Keratinocyte (primary cell): ENCODE measurements at regions not wholly inside any gene's neighbourhood (a gene's known extent, or its start where the extent isn't known, plus 50 kb on each side); places are given as distances from the start of the nearest gene placed in this dataset.

Source experiments
- DNase-seq: peaks from one replicate; pipeline ENCODE4 v3.0.0-alpha.2; 2011; ENCODE audit warnings: low read depth, missing footprints, low spot score
- FAIRE-seq: peaks from 2 replicates; lab custom pipeline; 2011; peaks lifted over from hg19 to GRCh38; lab: Jason Lieb, UNC
- H2AFZ ChIP-seq: 2 replicates; pipeline ENCODE4 v1.6.0; 2012; ENCODE audit warnings: low read length, control low read depth, inconsistent platforms; ENCODE audit not compliant: control insufficient read depth
- H3K27ac ChIP-seq: 2 replicates; pipeline ENCODE4 v1.5.1; 2011; ENCODE audit warnings: low read length; ENCODE audit not compliant: control insufficient read depth, insufficient read depth
- H3K27me3 ChIP-seq: 3 replicates; pipeline ENCODE4 v1.6.0; 2011; ENCODE audit warnings: low read length; ENCODE audit not compliant: control insufficient read depth, insufficient read depth; ENCODE audit errors: extremely low read depth
- H3K36me3 ChIP-seq, 2 experiments: 2 replicates in 1 of 2; 3 replicates in 1 of 2; pipeline ENCODE4 v1.5.1; 2011; ENCODE audit warnings: low read length in 2 of 2, mild to moderate bottlenecking in 1 of 2; ENCODE audit not compliant: control insufficient read depth in 2 of 2, insufficient read depth in 2 of 2; ENCODE audit errors: extremely low read depth in 1 of 2
- H3K4me1 ChIP-seq: 3 replicates; pipeline ENCODE4 v1.5.1; 2011; ENCODE audit warnings: low read length; ENCODE audit not compliant: control insufficient read depth, insufficient read depth; ENCODE audit errors: extremely low read depth
- H3K4me2 ChIP-seq: 3 replicates; pipeline ENCODE4 v1.6.0; 2011; ENCODE audit warnings: low read depth, low read length; ENCODE audit not compliant: control insufficient read depth, insufficient read depth; ENCODE audit errors: extremely low read depth
- H3K4me3 ChIP-seq, 3 experiments: fragments of 200-600 bp in 1 of 3; sonication (generic) in 1 of 3; 2 replicates in 2 of 3; 3 replicates in 1 of 3; pipeline ENCODE4 v1.5.1; 2011 to 2016; ENCODE audit warnings: low read length in 3 of 3, mild to moderate bottlenecking in 3 of 3, control low read depth in 2 of 3, inconsistent platforms in 1 of 3, low read depth in 1 of 3, mixed read lengths in 1 of 3, mixed run types in 1 of 3, moderate library complexity in 1 of 3; ENCODE audit not compliant: control insufficient read depth in 2 of 3, insufficient read depth in 2 of 3; ENCODE audit errors: extremely low read depth in 1 of 3
- H3K79me2 ChIP-seq: 2 replicates; pipeline ENCODE4 v1.6.0; 2012; ENCODE audit warnings: low read length; ENCODE audit not compliant: control insufficient read depth, insufficient read depth
- H3K9ac ChIP-seq: 3 replicates; pipeline ENCODE4 v1.6.0; 2011; ENCODE audit warnings: low read length; ENCODE audit not compliant: control insufficient read depth, insufficient read depth; ENCODE audit errors: extremely low read depth
- H3K9me1 ChIP-seq: 3 replicates; pipeline ENCODE4 v1.6.0; 2011; ENCODE audit warnings: low read length; ENCODE audit not compliant: control insufficient read depth, insufficient read depth; ENCODE audit errors: extremely low read depth
- H3K9me3 ChIP-seq: 2 replicates; pipeline ENCODE4 v1.5.1; 2012; ENCODE audit warnings: low read depth, low read length; ENCODE audit not compliant: control insufficient read depth
- H4K20me1 ChIP-seq: 3 replicates; pipeline ENCODE4 v1.6.0; 2011; ENCODE audit warnings: low read length; ENCODE audit not compliant: control insufficient read depth, insufficient read depth; ENCODE audit errors: extremely low read depth
- CTCF ChIP-seq, 3 experiments: IDR thresholded peaks in 1 of 3; conservative IDR thresholded peaks in 1 of 3; optimal IDR thresholded peaks in 1 of 3; 2 replicates in 2 of 3; 3 replicates in 1 of 3; pipeline versions ENCODE3 to v1.5.1; 2011; ENCODE audit warnings: low read length in 3 of 3, mild to moderate bottlenecking in 3 of 3, moderate library complexity in 2 of 3, control low read depth in 1 of 3, inconsistent platforms in 1 of 3; ENCODE audit not compliant: insufficient read depth in 2 of 3; ENCODE audit errors: extremely low read depth in 1 of 3
- EZH2 ChIP-seq: IDR thresholded peaks from one replicate; pipeline ENCODE4 v1.6.1; 2012; ENCODE audit warnings: inconsistent platforms, mild to moderate bottlenecking, low read length, moderate library complexity
- dilution Hi-C: fragments of 300-500 bp; cut with MboI; formaldehyde crosslinking; loops from one replicate; pipeline ENCODE4 v1.7.0; 2020; ENCODE audit warnings: low sequenced_read_pairs; ENCODE audit not compliant: extremely low pct_ligation_motif_present

GRCh38 chr7:42994096-42994495 is 61.9 kb downstream of the MRPL32 start:
- DNase-seq (no peak), FAIRE-seq (no peak)
- dilution Hi-C loops = no loop called here
- no peaks in the 10 kb centered on the region for H3K9me3 ChIP-seq
- H3K27ac ChIP-seq = no peak overlapping the region
- H3K9ac ChIP-seq = no peak overlapping the region
- H3K9me1 ChIP-seq = no peaks in the 10 kb centered on the region
- TF ChIP-seq EZH2 (no peak), CTCF (optimal IDR thresholded peaks at IDR 0.05 in 1 of 3, IDR thresholded peaks at IDR 0.05 in 1 of 3, conservative IDR thresholded peaks at IDR 0.05 in 1 of 3; ENCODE audit: extremely low read depth in 1 of 3, insufficient read depth in 2 of 3, low read length in 3 of 3) (no peak)
- H4K20me1 ChIP-seq = no peaks in the 10 kb centered on the region
- no peaks in the 10 kb centered on the region for H3K4me1 ChIP-seq
- no peaks in the 10 kb centered on the region for H3K36me3 ChIP-seq
- H3K27me3 ChIP-seq = peaks cover 11% of the 10 kb centered on the region
- no peak overlapping the region for H3K4me2 ChIP-seq
- no peak overlapping the region for H2AFZ ChIP-seq
- H3K79me2 ChIP-seq = no peaks in the 10 kb centered on the region
- H3K4me3 ChIP-seq = no peak overlapping the region

- Histone ChIP-seq H3K9me3 (no peaks in the 10 kb centered on the region), H3K36me3 (no peaks in the 10 kb centered on the region), H3K27ac (no peak overlapping the region), H3K79me2 (no peaks in the 10 kb centered on the region), H4K20me1 (no peaks in the 10 kb centered on the region), H3K9me1 (no peaks in the 10 kb centered on the region), H3K4me3 (no peak overlapping the region), H2AFZ (no peak overlapping the region), H3K27me3 (peaks cover 3% of the 10 kb centered on the region), H3K4me2 (no peak overlapping the region), H3K4me1 (no peaks in the 10 kb centered on the region), H3K9ac (no peak overlapping the region)
- DNase-seq (no peak), FAIRE-seq (no peak)
- dilution Hi-C loops = no loop called here
- no peak for TF ChIP-seq CTCF (optimal IDR thresholded peaks at IDR 0.05 in 1 of 3, IDR thresholded peaks at IDR 0.05 in 1 of 3, conservative IDR thresholded peaks at IDR 0.05 in 1 of 3; ENCODE audit: extremely low read depth in 1 of 3, insufficient read depth in 2 of 3, low read length in 3 of 3)
Observed at GRCh38 chr7:42997611-42998010, 65.4 kb downstream of the MRPL32 start.
